Neural progenitor cell (in vitro differentiated cells): ENCODE measurements at regions not wholly inside any gene's neighbourhood (a gene's known extent, or its start where the extent isn't known, plus 50 kb on each side); places are given as distances from the start of the nearest gene placed in this dataset.

Experiments
- DNase-seq: peaks from one replicate; pipeline ENCODE4 v3.0.0-alpha.2; 2016; ENCODE audit warnings: low spot score
- H2AFZ ChIP-seq: fragments of 200-600 bp; sonication (generic); replicated peaks from 2 replicates; pipeline ENCODE4 v1.6.1; 2016; ENCODE audit warnings: antibody characterized with exemption
- H3F3A ChIP-seq: fragments of 200-600 bp; sonication (generic); 2 replicates; pipeline ENCODE4 v1.6.1; 2016; ENCODE audit warnings: antibody characterized with exemption, low read depth
- H3K27ac ChIP-seq: fragments of 200-600 bp; sonication (generic); 2 replicates; pipeline ENCODE4 v1.5.1; 2016; ENCODE audit warnings: mild to moderate bottlenecking
- H3K27me3 ChIP-seq: fragments of 200-600 bp; sonication (generic); 2 replicates; pipeline ENCODE4 v1.6.1; 2016; ENCODE audit warnings: mild to moderate bottlenecking, moderate library complexity
- H3K36me3 ChIP-seq: fragments of 200-600 bp; sonication (generic); 2 replicates; pipeline ENCODE4 v1.5.1; 2016
- H3K4me1 ChIP-seq: fragments of 200-600 bp; sonication (generic); 2 replicates; pipeline ENCODE4 v1.6.1; 2016; ENCODE audit warnings: mixed run types
- H3K4me2 ChIP-seq: fragments of 200-600 bp; sonication (generic); 2 replicates; pipeline ENCODE4 v1.6.1; 2016
- H3K4me3 ChIP-seq: fragments of 200-600 bp; sonication (generic); 2 replicates; pipeline ENCODE4 v1.5.1; 2016
- H3K79me2 ChIP-seq: fragments of 200-600 bp; sonication (generic); 2 replicates; pipeline ENCODE4 v1.6.1; 2016; ENCODE audit warnings: low read depth
- H3K9ac ChIP-seq: fragments of 200-600 bp; sonication (generic); 2 replicates; pipeline ENCODE4 v1.6.1; 2016
- H3K9me3 ChIP-seq: fragments of 200-600 bp; sonication (generic); 2 replicates; pipeline ENCODE4 v1.5.1; 2016; ENCODE audit warnings: low read depth
- H4K20me1 ChIP-seq: fragments of 200-600 bp; sonication (generic); 2 replicates; pipeline ENCODE4 v1.6.1; 2016; ENCODE audit warnings: low read depth
- H3K27ac Mint-ChIP-seq: 3 replicates; pipeline ENCODE4 v1.8.0; 2021; ENCODE audit warnings: mixed read lengths
- H3K27me3 Mint-ChIP-seq: 2 replicates; pipeline ENCODE4 v1.8.0; 2022; ENCODE audit warnings: low read depth, mild to moderate bottlenecking, inconsistent platforms, moderate library complexity, mixed read lengths; ENCODE audit not compliant: insufficient read depth
- H3K36me3 Mint-ChIP-seq: 3 replicates; pipeline ENCODE4 v1.8.0; 2021; ENCODE audit warnings: mixed read lengths
- H3K4me1 Mint-ChIP-seq: 3 replicates; pipeline ENCODE4 v1.8.0; 2021; ENCODE audit warnings: mixed read lengths
- H3K4me3 Mint-ChIP-seq: 3 replicates; pipeline ENCODE4 v1.8.0; 2021; ENCODE audit warnings: mild to moderate bottlenecking, moderate library complexity, mixed read lengths
- H3K9me3 Mint-ChIP-seq: 3 replicates; pipeline ENCODE4 v1.8.0; 2020; ENCODE audit warnings: mixed read lengths
- EZH2 ChIP-seq: fragments of 200-600 bp; sonication (generic); IDR thresholded peaks from 2 replicates; pipeline ENCODE4 v1.6.1; 2017; ENCODE audit warnings: antibody characterized with exemption, mild to moderate bottlenecking, moderate library complexity
- EZH2phosphoT487 ChIP-seq: fragments of 200-600 bp; sonication (generic); IDR thresholded peaks from 2 replicates; pipeline ENCODE4 v1.6.1; 2017; ENCODE audit warnings: antibody characterized with exemption
- TF ChIP-seq, protein P1 (sequence below): fragments of 200-600 bp; sonication (generic); IDR thresholded peaks from 2 replicates; pipeline ENCODE4 v1.5.1; 2017; ENCODE audit warnings: antibody characterized with exemption, mild to moderate bottlenecking

DNA sequence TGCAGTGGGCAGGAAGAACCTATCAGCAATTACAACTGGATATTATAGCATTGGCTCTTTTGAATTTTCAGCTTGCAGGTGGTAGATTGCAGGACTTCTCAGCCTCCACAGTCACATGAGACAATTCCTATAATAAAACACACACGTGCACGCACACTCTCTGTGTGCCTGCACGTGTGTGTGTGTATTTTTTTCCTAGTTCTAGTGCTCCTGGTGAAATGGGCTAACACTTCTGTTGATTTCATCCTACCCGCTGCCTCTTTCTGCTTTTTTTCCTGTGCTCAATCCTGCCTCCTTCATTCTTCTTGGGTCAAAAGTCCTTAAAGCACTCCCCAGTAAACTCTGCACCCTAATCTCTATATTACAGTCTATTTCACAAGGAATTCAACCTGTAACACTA, 320.1 kb downstream of the OSTF1 start:
- no peaks in the 10 kb centered on the region for H3K79me2 ChIP-seq
- no peaks in the 10 kb centered on the region for H3K36me3 ChIP-seq
- Mint-ChIP-seq H3K4me3 (no peak overlapping the region), H3K27me3 (peaks cover 2% of the 10 kb centered on the region), H3K9me3 (no peaks in the 10 kb centered on the region), H3K27ac (no peak overlapping the region), H3K4me1 (no peaks in the 10 kb centered on the region), H3K36me3 (no peaks in the 10 kb centered on the region)
- no peak overlapping the region for H3K9ac ChIP-seq
- H3K4me2 ChIP-seq: no peak overlapping the region
- TF ChIP-seq EZH2phosphoT487 (no peak), EZH2 (no peak)
- TF ChIP-seq, protein P1, sequence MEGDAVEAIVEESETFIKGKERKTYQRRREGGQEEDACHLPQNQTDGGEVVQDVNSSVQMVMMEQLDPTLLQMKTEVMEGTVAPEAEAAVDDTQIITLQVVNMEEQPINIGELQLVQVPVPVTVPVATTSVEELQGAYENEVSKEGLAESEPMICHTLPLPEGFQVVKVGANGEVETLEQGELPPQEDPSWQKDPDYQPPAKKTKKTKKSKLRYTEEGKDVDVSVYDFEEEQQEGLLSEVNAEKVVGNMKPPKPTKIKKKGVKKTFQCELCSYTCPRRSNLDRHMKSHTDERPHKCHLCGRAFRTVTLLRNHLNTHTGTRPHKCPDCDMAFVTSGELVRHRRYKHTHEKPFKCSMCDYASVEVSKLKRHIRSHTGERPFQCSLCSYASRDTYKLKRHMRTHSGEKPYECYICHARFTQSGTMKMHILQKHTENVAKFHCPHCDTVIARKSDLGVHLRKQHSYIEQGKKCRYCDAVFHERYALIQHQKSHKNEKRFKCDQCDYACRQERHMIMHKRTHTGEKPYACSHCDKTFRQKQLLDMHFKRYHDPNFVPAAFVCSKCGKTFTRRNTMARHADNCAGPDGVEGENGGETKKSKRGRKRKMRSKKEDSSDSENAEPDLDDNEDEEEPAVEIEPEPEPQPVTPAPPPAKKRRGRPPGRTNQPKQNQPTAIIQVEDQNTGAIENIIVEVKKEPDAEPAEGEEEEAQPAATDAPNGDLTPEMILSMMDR: no peak
- DNase-seq: no peak
- no peaks in the 10 kb centered on the region for H3F3A ChIP-seq
- no peaks in the 10 kb centered on the region for H4K20me1 ChIP-seq
- H3K27me3 ChIP-seq: no peaks in the 10 kb centered on the region
- H3K4me3 ChIP-seq: no peak overlapping the region
- no peaks in the 10 kb centered on the region for H3K4me1 ChIP-seq
- no peak overlapping the region for H3K27ac ChIP-seq
- H2AFZ ChIP-seq: no peak overlapping the region
- no peaks in the 10 kb centered on the region for H3K9me3 ChIP-seq

DNA sequence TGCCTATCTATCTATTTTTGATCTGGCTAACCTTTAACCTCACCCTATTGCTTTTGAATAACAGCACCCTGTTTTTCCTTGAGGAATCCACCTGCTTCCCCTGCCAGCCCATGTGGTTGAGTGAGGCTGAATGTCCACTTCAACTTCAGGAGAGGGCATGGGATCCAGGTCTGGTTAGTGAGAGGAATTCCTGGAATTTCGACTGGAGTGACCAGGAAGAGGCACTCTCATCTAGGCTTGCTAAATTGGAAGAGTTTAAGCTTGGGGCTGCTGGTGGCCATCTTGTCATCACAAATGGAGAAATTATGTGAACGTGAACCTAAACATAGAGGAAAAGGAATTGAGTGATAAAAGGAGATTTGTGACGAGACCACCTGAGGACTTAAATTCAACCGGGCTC, 322.1 kb downstream of the OSTF1 start:
- H3F3A ChIP-seq: no peaks in the 10 kb centered on the region
- no peak overlapping the region for H3K4me3 Mint-ChIP-seq
- no peaks in the 10 kb centered on the region for H3K9me3 Mint-ChIP-seq
- no peaks in the 10 kb centered on the region for H3K27me3 ChIP-seq
- H4K20me1 ChIP-seq: no peaks in the 10 kb centered on the region
- peaks cover 2% of the 10 kb centered on the region for H3K27me3 Mint-ChIP-seq
- no peaks in the 10 kb centered on the region for H3K79me2 ChIP-seq
- H3K4me1 Mint-ChIP-seq: no peaks in the 10 kb centered on the region
- no peaks in the 10 kb centered on the region for H3K36me3 Mint-ChIP-seq
- no peak for DNase-seq
- no peak for TF ChIP-seq EZH2phosphoT487
- no peak for TF ChIP-seq EZH2
- TF ChIP-seq, protein P1: no peak
- no peak overlapping the region for H3K9ac ChIP-seq
- no peaks in the 10 kb centered on the region for H3K4me1 ChIP-seq
- no peak overlapping the region for H3K27ac ChIP-seq
- no peak overlapping the region for H3K4me2 ChIP-seq
- H3K4me3 ChIP-seq: no peak overlapping the region
- no peak overlapping the region for H3K27ac Mint-ChIP-seq
- H2AFZ ChIP-seq: no peak overlapping the region
- no peaks in the 10 kb centered on the region for H3K9me3 ChIP-seq
- no peaks in the 10 kb centered on the region for H3K36me3 ChIP-seq

DNA sequence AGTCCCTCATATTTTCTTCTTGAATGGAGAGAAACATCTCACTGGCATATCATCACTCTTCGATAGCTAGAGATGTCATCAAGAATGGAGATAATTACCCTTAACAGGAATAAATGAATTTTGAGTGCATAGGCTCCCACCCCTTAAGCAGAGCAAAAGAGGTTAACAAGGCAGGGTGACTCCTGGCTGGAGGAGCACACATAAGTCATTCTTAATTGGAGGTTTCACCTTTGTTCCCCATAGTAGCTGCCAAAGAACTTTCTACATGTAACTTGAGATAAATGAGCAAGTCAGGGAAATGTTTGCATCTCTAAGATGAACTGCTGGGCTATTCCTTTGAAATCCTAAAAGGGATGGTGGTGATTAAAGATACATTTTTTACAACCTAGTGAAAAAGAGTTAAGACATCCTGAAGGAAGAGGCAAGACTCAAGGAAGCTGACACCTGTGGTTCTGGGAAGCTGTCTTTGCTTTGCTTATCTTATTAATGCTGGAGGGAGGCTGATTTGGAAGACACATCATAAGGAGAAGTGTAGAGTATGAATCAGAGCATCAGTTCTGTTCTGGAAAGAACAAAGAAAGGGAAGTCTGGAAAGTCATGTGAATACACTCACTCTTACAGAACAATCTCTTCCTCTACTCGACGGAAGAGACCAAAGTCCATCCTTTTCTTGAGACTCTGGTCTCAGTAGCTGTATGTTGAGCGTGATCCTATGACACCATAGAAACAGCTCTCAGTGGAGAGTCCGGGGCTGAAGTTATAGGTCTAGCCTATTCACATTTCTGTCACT, 326.3 kb downstream of the OSTF1 start:
- no peaks in the 10 kb centered on the region for H3K9me3 ChIP-seq
- no peak overlapping the region for H3K27ac ChIP-seq
- Mint-ChIP-seq H3K4me1 (no peaks in the 10 kb centered on the region), H3K27me3 (peaks cover 2% of the 10 kb centered on the region), H3K36me3 (no peaks in the 10 kb centered on the region), H3K27ac (no peak overlapping the region), H3K4me3 (no peak overlapping the region), H3K9me3 (no peaks in the 10 kb centered on the region)
- H3F3A ChIP-seq: no peaks in the 10 kb centered on the region
- H4K20me1 ChIP-seq: no peaks in the 10 kb centered on the region
- no peaks in the 10 kb centered on the region for H3K36me3 ChIP-seq
- H3K4me1 ChIP-seq: no peaks in the 10 kb centered on the region
- no peak overlapping the region for H3K4me3 ChIP-seq
- no peak overlapping the region for H3K4me2 ChIP-seq
- H2AFZ ChIP-seq: peak overlapping the region; percentile 34
- TF ChIP-seq, protein P1: no peak
- TF ChIP-seq EZH2phosphoT487 (no peak), EZH2 (no peak)
- H3K9ac ChIP-seq: no peak overlapping the region
- H3K27me3 ChIP-seq: no peaks in the 10 kb centered on the region
- no peak for DNase-seq
- H3K79me2 ChIP-seq: no peaks in the 10 kb centered on the region
